ENCODE measurements at regions not wholly inside any gene's neighbourhood (a gene's known extent, or its start where the extent isn't known, plus 50 kb on each side); places are given as distances from the start of the nearest gene placed in this dataset.

DNA sequence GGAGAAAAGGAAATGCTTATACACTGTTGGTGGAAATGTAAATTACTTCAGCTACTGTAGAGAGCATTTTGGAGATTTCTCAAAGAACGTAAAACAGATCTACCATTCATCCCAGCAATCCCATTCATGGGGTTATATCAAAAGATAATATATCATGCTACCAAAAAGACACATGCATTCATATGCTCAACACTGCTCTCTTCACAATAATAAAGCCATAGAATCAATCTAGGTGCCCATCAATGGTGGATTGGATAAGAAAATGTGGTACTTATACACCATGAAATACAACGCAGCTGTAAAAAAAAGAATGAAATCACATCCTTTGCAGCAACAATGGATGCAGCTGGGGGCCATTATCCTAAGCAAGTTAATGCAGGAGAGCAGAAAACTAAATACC lies 1487.7 kb upstream of the SEL1L start:
- H3K9me3 ChIP-seq (ENCODE audit: control insufficient read depth, insufficient read depth, low read depth, low read length) = no peaks in the 10 kb centered on the region
- no peaks in the 10 kb centered on the region for H3K4me1 ChIP-seq (ENCODE audit: control insufficient read depth, insufficient read depth, low read length)
- no peak for TF ChIP-seq ZBTB48 (tag by site-specific recombination; IDR thresholded peaks at IDR 0.05)
- TF ChIP-seq, protein P1, sequence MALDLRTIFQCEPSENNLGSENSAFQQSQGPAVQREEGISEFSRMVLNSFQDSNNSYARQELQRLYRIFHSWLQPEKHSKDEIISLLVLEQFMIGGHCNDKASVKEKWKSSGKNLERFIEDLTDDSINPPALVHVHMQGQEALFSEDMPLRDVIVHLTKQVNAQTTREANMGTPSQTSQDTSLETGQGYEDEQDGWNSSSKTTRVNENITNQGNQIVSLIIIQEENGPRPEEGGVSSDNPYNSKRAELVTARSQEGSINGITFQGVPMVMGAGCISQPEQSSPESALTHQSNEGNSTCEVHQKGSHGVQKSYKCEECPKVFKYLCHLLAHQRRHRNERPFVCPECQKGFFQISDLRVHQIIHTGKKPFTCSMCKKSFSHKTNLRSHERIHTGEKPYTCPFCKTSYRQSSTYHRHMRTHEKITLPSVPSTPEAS (tag by site-specific recombination; IDR thresholded peaks at IDR 0.05) = no peak
- TF ChIP-seq, protein P2, sequence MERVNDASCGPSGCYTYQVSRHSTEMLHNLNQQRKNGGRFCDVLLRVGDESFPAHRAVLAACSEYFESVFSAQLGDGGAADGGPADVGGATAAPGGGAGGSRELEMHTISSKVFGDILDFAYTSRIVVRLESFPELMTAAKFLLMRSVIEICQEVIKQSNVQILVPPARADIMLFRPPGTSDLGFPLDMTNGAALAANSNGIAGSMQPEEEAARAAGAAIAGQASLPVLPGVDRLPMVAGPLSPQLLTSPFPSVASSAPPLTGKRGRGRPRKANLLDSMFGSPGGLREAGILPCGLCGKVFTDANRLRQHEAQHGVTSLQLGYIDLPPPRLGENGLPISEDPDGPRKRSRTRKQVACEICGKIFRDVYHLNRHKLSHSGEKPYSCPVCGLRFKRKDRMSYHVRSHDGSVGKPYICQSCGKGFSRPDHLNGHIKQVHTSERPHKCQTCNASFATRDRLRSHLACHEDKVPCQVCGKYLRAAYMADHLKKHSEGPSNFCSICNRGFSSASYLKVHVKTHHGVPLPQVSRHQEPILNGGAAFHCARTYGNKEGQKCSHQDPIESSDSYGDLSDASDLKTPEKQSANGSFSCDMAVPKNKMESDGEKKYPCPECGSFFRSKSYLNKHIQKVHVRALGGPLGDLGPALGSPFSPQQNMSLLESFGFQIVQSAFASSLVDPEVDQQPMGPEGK (tag by site-specific recombination; IDR thresholded peaks at IDR 0.05) = no peak
- TF ChIP-seq, protein P3, sequence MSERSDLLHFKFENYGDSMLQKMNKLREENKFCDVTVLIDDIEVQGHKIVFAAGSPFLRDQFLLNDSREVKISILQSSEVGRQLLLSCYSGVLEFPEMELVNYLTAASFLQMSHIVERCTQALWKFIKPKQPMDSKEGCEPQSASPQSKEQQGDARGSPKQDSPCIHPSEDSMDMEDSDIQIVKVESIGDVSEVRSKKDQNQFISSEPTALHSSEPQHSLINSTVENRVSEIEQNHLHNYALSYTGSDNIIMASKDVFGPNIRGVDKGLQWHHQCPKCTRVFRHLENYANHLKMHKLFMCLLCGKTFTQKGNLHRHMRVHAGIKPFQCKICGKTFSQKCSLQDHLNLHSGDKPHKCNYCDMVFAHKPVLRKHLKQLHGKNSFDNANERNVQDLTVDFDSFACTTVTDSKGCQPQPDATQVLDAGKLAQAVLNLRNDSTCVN (tag by site-specific recombination; optimal IDR thresholded peaks at IDR 0.05) = no peak
- TF ChIP-seq ZFHX2 (tag by site-specific recombination; conservative IDR thresholded peaks at IDR 0.05) = no peak
- no peak for TF ChIP-seq ZNF544 (tag by site-specific recombination; IDR thresholded peaks at IDR 0.05)
- TF ChIP-seq, protein P4, sequence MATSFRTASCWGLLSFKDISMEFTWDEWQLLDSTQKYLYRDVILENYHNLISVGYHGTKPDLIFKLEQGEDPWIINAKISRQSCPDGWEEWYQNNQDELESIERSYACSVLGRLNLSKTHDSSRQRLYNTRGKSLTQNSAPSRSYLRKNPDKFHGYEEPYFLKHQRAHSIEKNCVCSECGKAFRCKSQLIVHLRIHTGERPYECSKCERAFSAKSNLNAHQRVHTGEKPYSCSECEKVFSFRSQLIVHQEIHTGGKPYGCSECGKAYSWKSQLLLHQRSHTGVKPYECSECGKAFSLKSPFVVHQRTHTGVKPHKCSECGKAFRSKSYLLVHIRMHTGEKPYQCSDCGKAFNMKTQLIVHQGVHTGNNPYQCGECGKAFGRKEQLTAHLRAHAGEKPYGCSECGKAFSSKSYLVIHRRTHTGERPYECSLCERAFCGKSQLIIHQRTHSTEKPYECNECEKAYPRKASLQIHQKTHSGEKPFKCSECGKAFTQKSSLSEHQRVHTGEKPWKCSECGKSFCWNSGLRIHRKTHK (tag by site-specific recombination; IDR thresholded peaks at IDR 0.05) = no peak
- no peak for TF ChIP-seq PRDM2 (tag by site-specific recombination; IDR thresholded peaks at IDR 0.05; ENCODE audit: borderline replicate concordance)
- TF ChIP-seq ZBTB17 (tag by site-specific recombination; IDR thresholded peaks at IDR 0.05) = no peak
- TF ChIP-seq, protein P5, sequence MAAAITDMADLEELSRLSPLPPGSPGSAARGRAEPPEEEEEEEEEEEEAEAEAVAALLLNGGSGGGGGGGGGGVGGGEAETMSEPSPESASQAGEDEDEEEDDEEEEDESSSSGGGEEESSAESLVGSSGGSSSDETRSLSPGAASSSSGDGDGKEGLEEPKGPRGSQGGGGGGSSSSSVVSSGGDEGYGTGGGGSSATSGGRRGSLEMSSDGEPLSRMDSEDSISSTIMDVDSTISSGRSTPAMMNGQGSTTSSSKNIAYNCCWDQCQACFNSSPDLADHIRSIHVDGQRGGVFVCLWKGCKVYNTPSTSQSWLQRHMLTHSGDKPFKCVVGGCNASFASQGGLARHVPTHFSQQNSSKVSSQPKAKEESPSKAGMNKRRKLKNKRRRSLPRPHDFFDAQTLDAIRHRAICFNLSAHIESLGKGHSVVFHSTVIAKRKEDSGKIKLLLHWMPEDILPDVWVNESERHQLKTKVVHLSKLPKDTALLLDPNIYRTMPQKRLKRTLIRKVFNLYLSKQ (tag by site-specific recombination; IDR thresholded peaks at IDR 0.05; ENCODE audit: borderline replicate concordance) = no peak
- H3K4me3 ChIP-seq (ENCODE audit: low read depth, low read length) = no peak overlapping the region
- POLR2A ChIA-PET = no interaction called here
- no peak overlapping the region for H3K27ac ChIP-seq (ENCODE audit: extremely low read depth, low read depth, low read length)
- CTCF ChIA-PET = no interaction called here
- no peaks in the 10 kb centered on the region for H3K36me3 ChIP-seq (ENCODE audit: control insufficient read depth in 2 of 2, insufficient read depth in 1 of 2, low read length in 2 of 2)

DNA sequence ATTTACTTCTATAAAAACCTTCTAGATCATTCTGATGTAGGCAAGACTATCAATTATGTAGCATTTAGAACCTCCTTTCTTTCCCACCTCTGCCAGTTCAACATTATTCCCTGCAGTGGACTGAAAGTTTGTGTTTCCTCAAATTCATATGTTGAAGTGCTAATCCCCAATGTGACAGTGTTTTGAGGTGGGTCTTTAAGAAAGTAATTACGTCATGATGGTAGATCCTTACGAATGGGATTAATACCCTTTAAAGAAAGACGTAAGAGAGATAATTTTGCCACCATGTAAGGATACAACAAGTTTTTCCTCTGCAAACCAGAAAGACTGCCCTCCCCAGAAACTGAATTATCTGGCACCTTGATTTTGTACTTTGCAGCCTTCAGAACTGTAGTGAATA lies 1489.7 kb upstream of the SEL1L start:
- no peak overlapping the region for H3K27ac ChIP-seq (ENCODE audit: extremely low read depth, low read depth, low read length)
- H3K36me3 ChIP-seq (ENCODE audit: control insufficient read depth in 2 of 2, insufficient read depth in 1 of 2, low read length in 2 of 2) = no peaks in the 10 kb centered on the region
- no peaks in the 10 kb centered on the region for H3K4me1 ChIP-seq (ENCODE audit: control insufficient read depth, insufficient read depth, low read length)
- CTCF ChIA-PET = no interaction called here
- H3K9me3 ChIP-seq (ENCODE audit: control insufficient read depth, insufficient read depth, low read depth, low read length) = no peaks in the 10 kb centered on the region
- H3K4me3 ChIP-seq (ENCODE audit: low read depth, low read length) = no peak overlapping the region
- POLR2A ChIA-PET = no interaction called here
- TF ChIP-seq ZFP41 (tag by site-specific recombination; IDR thresholded peaks at IDR 0.05; ENCODE audit: borderline replicate concordance) (no peak), ZBTB7A (tag by site-specific recombination; IDR thresholded peaks at IDR 0.05; ENCODE audit: low read depth) (no peak), ZIC2 (tag by site-specific recombination; IDR thresholded peaks at IDR 0.05) (no peak), ZNF473 (tag by site-specific recombination; IDR thresholded peaks at IDR 0.05) (no peak)
- TF ChIP-seq, protein P6, sequence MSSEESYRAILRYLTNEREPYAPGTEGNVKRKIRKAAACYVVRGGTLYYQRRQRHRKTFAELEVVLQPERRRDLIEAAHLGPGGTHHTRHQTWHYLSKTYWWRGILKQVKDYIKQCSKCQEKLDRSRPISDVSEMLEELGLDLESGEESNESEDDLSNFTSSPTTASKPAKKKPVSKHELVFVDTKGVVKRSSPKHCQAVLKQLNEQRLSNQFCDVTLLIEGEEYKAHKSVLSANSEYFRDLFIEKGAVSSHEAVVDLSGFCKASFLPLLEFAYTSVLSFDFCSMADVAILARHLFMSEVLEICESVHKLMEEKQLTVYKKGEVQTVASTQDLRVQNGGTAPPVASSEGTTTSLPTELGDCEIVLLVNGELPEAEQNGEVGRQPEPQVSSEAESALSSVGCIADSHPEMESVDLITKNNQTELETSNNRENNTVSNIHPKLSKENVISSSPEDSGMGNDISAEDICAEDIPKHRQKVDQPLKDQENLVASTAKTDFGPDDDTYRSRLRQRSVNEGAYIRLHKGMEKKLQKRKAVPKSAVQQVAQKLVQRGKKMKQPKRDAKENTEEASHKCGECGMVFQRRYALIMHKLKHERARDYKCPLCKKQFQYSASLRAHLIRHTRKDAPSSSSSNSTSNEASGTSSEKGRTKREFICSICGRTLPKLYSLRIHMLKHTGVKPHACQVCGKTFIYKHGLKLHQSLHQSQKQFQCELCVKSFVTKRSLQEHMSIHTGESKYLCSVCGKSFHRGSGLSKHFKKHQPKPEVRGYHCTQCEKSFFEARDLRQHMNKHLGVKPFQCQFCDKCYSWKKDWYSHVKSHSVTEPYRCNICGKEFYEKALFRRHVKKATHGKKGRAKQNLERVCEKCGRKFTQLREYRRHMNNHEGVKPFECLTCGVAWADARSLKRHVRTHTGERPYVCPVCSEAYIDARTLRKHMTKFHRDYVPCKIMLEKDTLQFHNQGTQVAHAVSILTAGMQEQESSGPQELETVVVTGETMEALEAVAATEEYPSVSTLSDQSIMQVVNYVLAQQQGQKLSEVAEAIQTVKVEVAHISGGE (tag by site-specific recombination; conservative IDR thresholded peaks at IDR 0.05; ENCODE audit: low read depth) = no peak
